ENCODE measurements at regions not wholly inside any gene's neighbourhood (a gene's known extent, or its start where the extent isn't known, plus 50 kb on each side); places are given as distances from the start of the nearest gene placed in this dataset.

GRCh38 chr3:150127011-150127490, 156.4 kb upstream of the PFN2 start:
- no peak for DNase-seq (ENCODE audit: extremely low read depth in 1 of 4, low spot score in 3 of 4)
- H3K9me1 ChIP-seq (ENCODE audit: control insufficient read depth, insufficient read depth, low read length): no peaks in the 10 kb centered on the region
- H3K4me2 ChIP-seq (ENCODE audit: insufficient read depth, low read length): no peak overlapping the region
- no peaks in the 10 kb centered on the region for H3K4me1 ChIP-seq (replicated peaks in 1 of 2; ENCODE audit: control insufficient read depth in 2 of 2, insufficient read depth in 2 of 2, low read length in 2 of 2)
- H3K9ac ChIP-seq (ENCODE audit: insufficient read depth in 1 of 2, low read depth in 2 of 2, low read length in 2 of 2): no peak overlapping the region
- no peak for ATAC-seq
- H2AFZ ChIP-seq (ENCODE audit: low read depth, low read length): no peak overlapping the region
- 0% methylated on average over 7 of the region's 7 CpGs for WGBS (ENCODE audit: insufficient coverage, low coverage, missing lambda C conversion rate)
- H4K20me1 ChIP-seq (replicated peaks; ENCODE audit: control insufficient read depth, insufficient read depth, low read length): no peaks in the 10 kb centered on the region
- H3K4me3 ChIP-seq: no peak overlapping the region
- no peak for TF ChIP-seq LARP7 (IDR thresholded peaks at IDR 0.05)
- no peak for TF ChIP-seq SP1 (CRISPR knock-in tag; IDR thresholded peaks at IDR 0.05)
- no peak for TF ChIP-seq ZNF224 (CRISPR knock-in tag; IDR thresholded peaks at IDR 0.05)
- TF ChIP-seq MCM5 (IDR thresholded peaks at IDR 0.05; ENCODE audit: low read depth): no peak
- TF ChIP-seq ZFP36 (IDR thresholded peaks at IDR 0.05; ENCODE audit: low read depth, low read length, partially characterized antibody): no peak
- TF ChIP-seq FOXK1 (CRISPR knock-in tag; IDR thresholded peaks at IDR 0.05; ENCODE audit: borderline replicate concordance): no peak
- no peak for TF ChIP-seq SIX5 (IDR thresholded peaks at IDR 0.05; ENCODE audit: borderline replicate concordance in 1 of 2, insufficient read depth in 1 of 2, low read depth in 1 of 2, low read length in 2 of 2)
- no peak for TF ChIP-seq THAP12 (CRISPR knock-in tag; IDR thresholded peaks at IDR 0.05)
- no peak for TF ChIP-seq AFF1 (IDR thresholded peaks at IDR 0.05; ENCODE audit: low read depth in 1 of 2, partially characterized antibody in 2 of 2)
- ChIA-PET POLR2A (interaction anchor here (0.6 kb wide), 1 partner anchor 399 kb away, joined by 3 read pairs; no protein-coding TSS in a partner anchor), CTCF (ENCODE audit: low intra/inter-chr PET ratio) (no interaction called here)
- FAIRE-seq: no peak
- H3K27me3 ChIP-seq (ENCODE audit: control insufficient read depth in 2 of 2, insufficient read depth in 2 of 2, low read length in 2 of 2): peaks cover 9 to 15% of the 10 kb centered on the region in 2 experiments; a peak in 3 of 5 replicates
- H3K9me3 ChIP-seq (replicated peaks; ENCODE audit: control insufficient read depth, insufficient read depth, low read depth, low read length): no peaks in the 10 kb centered on the region
- intact Hi-C loops (cut with micrococcal nuclease) (no loop called here), in situ Hi-C loops (cut with MboI) (no loop called here)
- no peak overlapping the region for H3K27ac ChIP-seq (ENCODE audit: extremely low read depth, low read depth, low read length)
- H3K79me2 ChIP-seq (ENCODE audit: control insufficient read depth, insufficient read depth, low read length): no peaks in the 10 kb centered on the region
- no TSS peak for BruUV-seq (replicated peaks)
- H3K36me3 ChIP-seq (ENCODE audit: control insufficient read depth, insufficient read depth, low read length): no peaks in the 10 kb centered on the region
